ENCODE measurements at regions not wholly inside any gene's neighbourhood (a gene's known extent, or its start where the extent isn't known, plus 50 kb on each side); places are given as distances from the start of the nearest gene placed in this dataset.
A peak's percentile ranks its signal among the peaks of the same experiment; 100 is the strongest.

GRCh38 chr6:44048277-44048676 is 79.0 kb downstream of the MRPL14 start:
- H3K4me1 ChIP-seq (ENCODE audit: insufficient read depth, low read length) = peaks cover 3% of the 10 kb centered on the region

GRCh38 chr6:44047801-44048200 is 79.5 kb downstream of the MRPL14 start:
- no peak overlapping the region for H3K9ac ChIP-seq (ENCODE audit: low read depth, low read length)
- H3K27me3 ChIP-seq (ENCODE audit: insufficient read depth, low read length) = no peaks in the 10 kb centered on the region
- no peak overlapping the region for H3K4me3 ChIP-seq (ENCODE audit: low read length)
- no peaks in the 10 kb centered on the region for H3K9me3 ChIP-seq (ENCODE audit: insufficient read depth, low read depth, low read length)
- peaks cover 8% of the 10 kb centered on the region for H3K4me1 ChIP-seq (ENCODE audit: insufficient read depth, low read length)
- H3K36me3 ChIP-seq (ENCODE audit: insufficient read depth, low read depth, low read length) = no peaks in the 10 kb centered on the region
- no peak overlapping the region for H3K27ac ChIP-seq (ENCODE audit: low read length)

More at GRCh38 chr6:44048277-44048676, 79.0 kb downstream of the MRPL14 start:
- no peak overlapping the region for H3K27ac ChIP-seq (ENCODE audit: low read length)
- no peaks in the 10 kb centered on the region for H3K9me3 ChIP-seq (ENCODE audit: insufficient read depth, low read depth, low read length)
- no peaks in the 10 kb centered on the region for H3K36me3 ChIP-seq (ENCODE audit: insufficient read depth, low read depth, low read length)
- H3K27me3 ChIP-seq (ENCODE audit: insufficient read depth, low read length) = no peaks in the 10 kb centered on the region
- H3K9ac ChIP-seq (ENCODE audit: low read depth, low read length) = no peak overlapping the region
- H3K4me3 ChIP-seq (ENCODE audit: low read length) = no peak overlapping the region

- H3K27me3 ChIP-seq (ENCODE audit: insufficient read depth, low read length) = no peaks in the 10 kb centered on the region
- no peak overlapping the region for H3K4me3 ChIP-seq (ENCODE audit: low read length)
- no peaks in the 10 kb centered on the region for H3K36me3 ChIP-seq (ENCODE audit: insufficient read depth, low read depth, low read length)
- H3K9me3 ChIP-seq (ENCODE audit: insufficient read depth, low read depth, low read length) = no peaks in the 10 kb centered on the region
- no peak overlapping the region for H3K9ac ChIP-seq (ENCODE audit: low read depth, low read length)
- peaks cover 11% of the 10 kb centered on the region for H3K4me1 ChIP-seq (ENCODE audit: insufficient read depth, low read length)
- H3K27ac ChIP-seq (ENCODE audit: low read length) = no peak overlapping the region
These were observed 80.1 kb downstream of the MRPL14 start for GRCh38 chr6:44047179-44047546.

- Histone ChIP-seq H3K27me3 (ENCODE audit: insufficient read depth, low read length) (no peaks in the 10 kb centered on the region), H3K4me1 (ENCODE audit: insufficient read depth, low read length) (peaks cover 16% of the 10 kb centered on the region), H3K9me3 (ENCODE audit: insufficient read depth, low read depth, low read length) (no peaks in the 10 kb centered on the region), H3K4me3 (ENCODE audit: low read length) (no peak overlapping the region), H3K9ac (ENCODE audit: low read depth, low read length) (no peak overlapping the region), H3K36me3 (ENCODE audit: insufficient read depth, low read depth, low read length) (no peaks in the 10 kb centered on the region), H3K27ac (ENCODE audit: low read length) (no peak overlapping the region)
These were observed 80.6 kb downstream of the MRPL14 start for GRCh38 chr6:44046516-44047178.

- no peak overlapping the region for H3K9ac ChIP-seq (ENCODE audit: low read depth, low read length)
- no peaks in the 10 kb centered on the region for H3K36me3 ChIP-seq (ENCODE audit: insufficient read depth, low read depth, low read length)
- peaks cover 22% of the 10 kb centered on the region for H3K4me1 ChIP-seq (ENCODE audit: insufficient read depth, low read length)
- H3K27ac ChIP-seq (ENCODE audit: low read length) = no peak overlapping the region
- no peaks in the 10 kb centered on the region for H3K27me3 ChIP-seq (ENCODE audit: insufficient read depth, low read length)
- H3K4me3 ChIP-seq (ENCODE audit: low read length) = no peak overlapping the region
- no peaks in the 10 kb centered on the region for H3K9me3 ChIP-seq (ENCODE audit: insufficient read depth, low read depth, low read length)
These were observed 81.6 kb downstream of the MRPL14 start for GRCh38 chr6:44045672-44046015.

GRCh38 chr6:44044940-44045671 is 82.1 kb downstream of the MRPL14 start:
- H3K4me3 ChIP-seq (ENCODE audit: low read length) = no peak overlapping the region
- no peaks in the 10 kb centered on the region for H3K27me3 ChIP-seq (ENCODE audit: insufficient read depth, low read length)
- no peak overlapping the region for H3K9ac ChIP-seq (ENCODE audit: low read depth, low read length)
- no peaks in the 10 kb centered on the region for H3K9me3 ChIP-seq (ENCODE audit: insufficient read depth, low read depth, low read length)
- H3K27ac ChIP-seq (ENCODE audit: low read length) = no peak overlapping the region
- no peaks in the 10 kb centered on the region for H3K36me3 ChIP-seq (ENCODE audit: insufficient read depth, low read depth, low read length)
- peaks cover 22% of the 10 kb centered on the region for H3K4me1 ChIP-seq (ENCODE audit: insufficient read depth, low read length)

- Histone ChIP-seq H3K4me3 (ENCODE audit: low read length) (no peak overlapping the region), H3K9me3 (ENCODE audit: insufficient read depth, low read depth, low read length) (no peaks in the 10 kb centered on the region), H3K27me3 (ENCODE audit: insufficient read depth, low read length) (no peaks in the 10 kb centered on the region), H3K4me1 (ENCODE audit: insufficient read depth, low read length) (peaks cover 22% of the 10 kb centered on the region), H3K27ac (ENCODE audit: low read length) (no peak overlapping the region), H3K9ac (ENCODE audit: low read depth, low read length) (peak overlapping the region; percentile 25; the same call in 1 of the 2 replicates), H3K36me3 (ENCODE audit: insufficient read depth, low read depth, low read length) (no peaks in the 10 kb centered on the region)
These were observed 83.1 kb downstream of the MRPL14 start for GRCh38 chr6:44044154-44044539.

- no peaks in the 10 kb centered on the region for H3K36me3 ChIP-seq (ENCODE audit: insufficient read depth, low read depth, low read length)
- H3K4me1 ChIP-seq (ENCODE audit: insufficient read depth, low read length) = peaks cover 22% of the 10 kb centered on the region
- peak overlapping the region; percentile 25; the same call in 1 of the 2 replicates for H3K9ac ChIP-seq (ENCODE audit: low read depth, low read length)
- no peaks in the 10 kb centered on the region for H3K27me3 ChIP-seq (ENCODE audit: insufficient read depth, low read length)
- H3K9me3 ChIP-seq (ENCODE audit: insufficient read depth, low read depth, low read length) = no peaks in the 10 kb centered on the region
- H3K4me3 ChIP-seq (ENCODE audit: low read length) = no peak overlapping the region
- H3K27ac ChIP-seq (ENCODE audit: low read length) = no peak overlapping the region
These were observed 83.6 kb downstream of the MRPL14 start for GRCh38 chr6:44043479-44044153.

GRCh38 chr6:44042989-44043478 is 84.2 kb downstream of the MRPL14 start:
- H3K27me3 ChIP-seq (ENCODE audit: insufficient read depth, low read length) = no peaks in the 10 kb centered on the region
- no peak overlapping the region for H3K27ac ChIP-seq (ENCODE audit: low read length)
- no peaks in the 10 kb centered on the region for H3K9me3 ChIP-seq (ENCODE audit: insufficient read depth, low read depth, low read length)
- no peak overlapping the region for H3K9ac ChIP-seq (ENCODE audit: low read depth, low read length)
- H3K36me3 ChIP-seq (ENCODE audit: insufficient read depth, low read depth, low read length) = no peaks in the 10 kb centered on the region
- no peak overlapping the region for H3K4me3 ChIP-seq (ENCODE audit: low read length)
- H3K4me1 ChIP-seq (ENCODE audit: insufficient read depth, low read length) = peaks cover 22% of the 10 kb centered on the region

- Histone ChIP-seq H3K27ac (ENCODE audit: low read length) (no peak overlapping the region), H3K4me3 (ENCODE audit: low read length) (no peak overlapping the region), H3K27me3 (ENCODE audit: insufficient read depth, low read length) (no peaks in the 10 kb centered on the region), H3K4me1 (ENCODE audit: insufficient read depth, low read length) (peaks cover 22% of the 10 kb centered on the region), H3K36me3 (ENCODE audit: insufficient read depth, low read depth, low read length) (no peaks in the 10 kb centered on the region), H3K9ac (ENCODE audit: low read depth, low read length) (no peak overlapping the region), H3K9me3 (ENCODE audit: insufficient read depth, low read depth, low read length) (no peaks in the 10 kb centered on the region)
These were observed 84.8 kb downstream of the MRPL14 start for GRCh38 chr6:44042261-44042988.

- H3K4me3 ChIP-seq (ENCODE audit: low read length) = no peak overlapping the region
- H3K9me3 ChIP-seq (ENCODE audit: insufficient read depth, low read depth, low read length) = no peaks in the 10 kb centered on the region
- H3K4me1 ChIP-seq (ENCODE audit: insufficient read depth, low read length) = peaks cover 22% of the 10 kb centered on the region
- H3K9ac ChIP-seq (ENCODE audit: low read depth, low read length) = no peak overlapping the region
- H3K27ac ChIP-seq (ENCODE audit: low read length) = no peak overlapping the region
- no peaks in the 10 kb centered on the region for H3K36me3 ChIP-seq (ENCODE audit: insufficient read depth, low read depth, low read length)
- no peaks in the 10 kb centered on the region for H3K27me3 ChIP-seq (ENCODE audit: insufficient read depth, low read length)
These were observed 85.6 kb downstream of the MRPL14 start for GRCh38 chr6:44041461-44042260.

All from iPS-20b (cell line).